GM12875 (cell line): ENCODE measurements at regions not wholly inside any gene's neighbourhood (a gene's known extent, or its start where the extent isn't known, plus 50 kb on each side); places are given as distances from the start of the nearest gene placed in this dataset.

Experiments
- H3K4me3 ChIP-seq: one replicate; pipeline ENCODE4 v1.5.1; 2011; ENCODE audit warnings: low read depth, low read length, control low read depth
- TF ChIP-seq, protein P1 (sequence below): IDR thresholded peaks from 2 replicates; pipeline ENCODE4 v1.5.1; 2011; ENCODE audit warnings: low read depth, mild to moderate bottlenecking, control low read depth, inconsistent platforms, low read length, moderate library complexity, borderline replicate concordance; ENCODE audit not compliant: insufficient read depth

DNA sequence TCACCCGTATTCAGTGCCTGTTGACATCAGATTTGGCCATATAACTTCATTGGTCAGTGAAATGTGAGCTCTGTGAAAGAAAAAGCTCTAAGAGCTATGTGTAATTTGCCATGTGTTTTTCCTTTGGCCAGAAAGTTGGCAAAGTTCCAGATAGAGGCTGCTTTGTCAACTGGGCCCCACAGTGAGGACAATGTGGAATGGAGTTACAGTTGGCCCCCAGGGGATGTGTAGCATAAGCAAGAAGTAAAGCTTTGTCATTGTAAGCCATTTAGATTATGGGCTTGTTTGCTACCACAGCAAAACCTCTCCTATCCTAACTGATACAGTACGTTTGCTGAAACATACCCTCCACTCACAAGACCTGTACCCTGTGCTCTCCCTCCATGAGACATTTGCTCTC is 119.1 kb upstream of the HABP2 start:
- TF ChIP-seq, protein P1, sequence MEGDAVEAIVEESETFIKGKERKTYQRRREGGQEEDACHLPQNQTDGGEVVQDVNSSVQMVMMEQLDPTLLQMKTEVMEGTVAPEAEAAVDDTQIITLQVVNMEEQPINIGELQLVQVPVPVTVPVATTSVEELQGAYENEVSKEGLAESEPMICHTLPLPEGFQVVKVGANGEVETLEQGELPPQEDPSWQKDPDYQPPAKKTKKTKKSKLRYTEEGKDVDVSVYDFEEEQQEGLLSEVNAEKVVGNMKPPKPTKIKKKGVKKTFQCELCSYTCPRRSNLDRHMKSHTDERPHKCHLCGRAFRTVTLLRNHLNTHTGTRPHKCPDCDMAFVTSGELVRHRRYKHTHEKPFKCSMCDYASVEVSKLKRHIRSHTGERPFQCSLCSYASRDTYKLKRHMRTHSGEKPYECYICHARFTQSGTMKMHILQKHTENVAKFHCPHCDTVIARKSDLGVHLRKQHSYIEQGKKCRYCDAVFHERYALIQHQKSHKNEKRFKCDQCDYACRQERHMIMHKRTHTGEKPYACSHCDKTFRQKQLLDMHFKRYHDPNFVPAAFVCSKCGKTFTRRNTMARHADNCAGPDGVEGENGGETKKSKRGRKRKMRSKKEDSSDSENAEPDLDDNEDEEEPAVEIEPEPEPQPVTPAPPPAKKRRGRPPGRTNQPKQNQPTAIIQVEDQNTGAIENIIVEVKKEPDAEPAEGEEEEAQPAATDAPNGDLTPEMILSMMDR, result no peak

DNA sequence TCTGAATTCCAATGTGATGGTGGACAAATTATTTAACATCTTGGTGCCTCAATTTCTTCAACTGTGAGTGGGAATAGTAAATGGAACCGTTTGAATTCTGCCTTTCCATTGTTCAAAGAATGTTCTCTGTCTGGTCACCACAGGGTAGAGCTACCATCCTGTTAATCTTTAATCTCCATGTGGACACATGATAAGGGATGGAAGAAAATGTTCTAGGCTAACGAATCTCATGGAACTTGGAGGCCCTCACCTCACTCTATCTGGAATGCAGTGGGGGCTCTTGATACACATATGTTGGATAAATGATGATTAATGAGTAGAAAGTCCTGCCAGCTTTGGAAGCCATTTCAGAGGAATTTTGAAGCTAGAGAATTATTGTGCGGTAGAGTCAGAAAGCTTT is 118.5 kb upstream of the HABP2 start:
- H3K4me3 ChIP-seq, result no peak overlapping the region
- TF ChIP-seq, protein P1, result no peak

More for the DNA sequence above, 119.1 kb upstream of the HABP2 start:
- H3K4me3 ChIP-seq, result no peak overlapping the region

DNA sequence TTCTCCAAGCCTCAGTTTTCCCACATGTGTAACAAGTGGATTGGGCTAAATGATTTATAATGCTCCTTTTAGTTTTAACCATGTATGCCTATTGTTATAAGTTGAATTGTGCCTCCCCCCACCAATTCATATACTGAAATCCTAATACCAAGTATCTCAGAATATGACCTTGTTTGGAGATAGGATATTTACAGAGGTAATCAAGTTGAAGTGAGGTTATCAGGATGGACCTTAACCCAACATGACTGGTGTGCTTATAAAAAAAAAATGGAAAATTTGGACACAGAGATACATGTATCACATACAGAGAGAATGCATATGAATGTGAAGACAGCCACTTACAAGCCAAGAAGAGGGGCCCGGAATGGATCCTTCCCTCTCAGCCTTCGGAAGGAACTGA is 117.9 kb upstream of the HABP2 start:
- TF ChIP-seq, protein P1, result no peak
- H3K4me3 ChIP-seq, result no peak overlapping the region

DNA sequence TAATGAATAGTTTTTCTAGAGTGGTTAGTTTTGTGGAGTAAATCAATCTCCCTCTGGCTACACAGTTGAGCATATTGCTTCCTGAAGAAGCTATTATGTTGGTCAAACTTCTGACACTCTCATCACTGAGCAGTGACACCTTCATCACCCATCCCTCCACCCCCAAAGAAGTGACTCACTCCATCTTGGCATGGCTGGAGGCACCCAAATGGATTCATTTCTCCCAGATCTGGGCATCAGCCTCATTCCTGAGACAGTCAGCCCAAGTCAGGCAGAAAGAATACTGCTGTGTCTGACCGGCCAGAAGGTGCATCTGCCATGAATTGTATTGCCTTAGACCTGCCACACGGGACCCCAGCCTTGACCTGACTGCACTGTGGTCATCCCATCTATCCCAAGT is 117.0 kb upstream of the HABP2 start:
- no peak overlapping the region for H3K4me3 ChIP-seq
- TF ChIP-seq, protein P1, result no peak

DNA sequence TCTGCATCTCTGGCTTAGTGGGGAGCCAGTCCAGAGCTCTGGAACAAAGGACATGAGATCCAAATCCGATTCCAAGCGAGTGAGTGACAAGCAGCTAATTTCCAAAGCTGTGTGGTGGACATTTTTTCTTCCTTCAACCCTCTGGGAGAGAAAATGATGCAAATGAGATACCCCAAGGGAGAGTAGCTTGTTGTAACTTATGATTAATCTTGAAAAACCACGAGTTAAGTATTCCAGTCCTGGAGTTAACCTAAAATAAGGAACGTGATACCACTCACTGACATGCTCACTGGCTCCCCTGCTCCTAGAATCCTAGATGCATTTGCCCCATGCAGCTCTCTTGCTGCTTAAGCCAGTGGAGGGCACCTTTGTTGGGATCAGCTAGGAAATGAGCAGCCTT is 116.0 kb upstream of the HABP2 start:
- H3K4me3 ChIP-seq, result no peak overlapping the region
- TF ChIP-seq, protein P1, result no peak

DNA sequence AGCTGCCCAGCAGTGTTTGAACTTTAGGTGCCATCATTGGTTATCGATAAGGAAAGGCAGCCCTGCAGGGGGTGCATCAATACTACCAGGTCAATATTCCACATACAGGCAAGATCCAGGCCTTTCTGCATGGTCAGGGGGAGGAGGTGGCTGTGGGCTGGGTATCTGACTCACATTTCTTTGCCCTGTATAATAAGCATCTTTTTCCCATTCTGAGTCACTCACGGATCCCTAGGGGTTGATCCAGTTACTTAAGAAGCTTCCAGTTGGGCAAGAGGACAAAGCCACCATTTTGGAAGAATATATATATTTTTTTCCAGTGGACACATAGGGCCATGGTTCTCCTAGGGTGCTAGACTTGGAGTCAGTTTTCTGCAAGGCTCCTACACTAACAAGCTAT is 114.2 kb upstream of the HABP2 start:
- no peak overlapping the region for H3K4me3 ChIP-seq
- TF ChIP-seq, protein P1, result no peak

DNA sequence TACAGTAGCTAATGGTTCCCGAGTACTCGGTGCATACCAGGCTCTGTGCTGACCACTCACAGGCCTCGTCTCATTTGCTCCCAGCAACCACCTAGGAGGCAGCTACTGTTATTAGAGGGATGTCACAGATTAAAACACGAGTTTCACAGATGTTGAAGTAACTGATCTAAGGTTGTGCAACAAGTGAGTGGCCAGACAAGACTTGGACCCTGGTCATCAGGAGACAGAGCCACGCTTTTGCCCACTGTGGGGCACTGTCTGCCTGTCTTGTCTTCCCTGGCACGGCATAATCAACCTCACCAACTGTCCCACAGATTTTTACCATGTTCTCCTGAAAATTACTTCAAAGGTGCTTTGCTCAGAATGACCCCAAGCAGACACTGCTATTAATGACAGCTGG is 111.6 kb upstream of the HABP2 start:
- H3K4me3 ChIP-seq, result no peak overlapping the region
- TF ChIP-seq, protein P1, result no peak
